GM18909 (cell line): ENCODE measurements at regions not wholly inside any gene's neighbourhood (a gene's known extent, or its start where the extent isn't known, plus 50 kb on each side); places are given as distances from the start of the nearest gene placed in this dataset.
"Not testable (repeated sequence)": the region's sequence is repeated elsewhere in the genome, so short reads cannot be mapped to it uniquely, and the experiment has no call there.

Experiments used
- ATAC-seq: cut with Tn5 transposase; IDR thresholded peaks from one replicate; pipeline ENCODE4 v1.9.1; 2021; ENCODE audit warnings: mild to moderate bottlenecking; ENCODE audit not compliant: unreplicated experiment, poor library complexity

DNA sequence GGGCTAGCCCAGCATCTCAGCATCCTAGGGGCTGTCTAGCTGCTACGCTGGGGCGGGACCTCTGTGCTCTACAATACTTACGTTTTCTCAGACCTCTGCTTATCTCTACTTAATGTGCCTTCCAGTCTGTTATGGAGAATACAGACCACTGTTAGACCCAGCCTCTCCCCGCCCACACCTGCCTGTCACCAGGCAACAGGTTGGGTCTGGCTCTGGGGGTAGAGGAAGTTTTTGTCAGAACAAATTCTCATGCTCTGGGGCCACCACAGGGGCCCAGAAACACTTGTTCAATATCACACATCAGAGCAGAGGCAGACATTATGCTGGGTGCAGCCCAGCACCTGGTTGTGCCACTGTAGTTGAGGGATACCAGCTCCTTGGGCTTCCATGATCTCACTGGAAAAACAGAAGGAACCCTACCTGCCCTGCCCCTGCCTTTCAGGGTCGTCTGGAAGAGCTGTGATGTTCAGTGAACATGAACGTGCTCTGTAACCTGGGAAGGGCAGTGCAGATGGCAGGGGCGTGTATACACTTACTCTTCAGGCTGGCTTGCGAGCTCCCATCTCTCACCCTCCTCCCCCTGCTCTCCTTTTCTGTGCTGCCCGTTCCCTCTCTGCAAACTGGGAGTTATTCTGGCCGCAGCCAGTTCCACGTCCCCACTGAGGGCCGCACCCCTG, 135.2 kb upstream of the PODXL start:
- ATAC-seq = no peak

- ATAC-seq = no peak
Measured at GRCh38 chr7:131690441-131690840, 134.0 kb upstream of the PODXL start.

GRCh38 chr7:131689662-131690234, 133.3 kb upstream of the PODXL start:
- no peak for ATAC-seq

GRCh38 chr7:131688738-131689661, 132.6 kb upstream of the PODXL start:
- ATAC-seq = no peak

DNA sequence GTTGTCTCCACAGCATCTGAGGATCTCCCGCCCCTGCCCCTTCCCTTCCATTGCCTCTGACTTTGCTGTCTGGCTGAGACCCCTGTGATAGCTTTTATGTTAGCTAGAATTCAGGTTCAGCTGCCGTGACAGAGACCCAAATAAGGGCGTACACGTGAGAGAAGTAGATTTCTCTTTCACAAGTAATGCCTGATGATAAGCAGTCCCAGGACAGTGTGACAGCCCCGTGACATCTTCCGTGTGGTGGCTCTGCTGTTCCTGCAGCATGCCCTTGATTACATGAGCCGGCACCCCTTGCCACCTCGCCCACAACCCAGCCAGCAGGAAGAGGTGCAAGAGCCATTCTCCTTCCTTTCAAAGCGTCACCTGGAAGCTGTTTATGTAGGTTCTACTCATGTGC, 130.9 kb upstream of the PODXL start:
- ATAC-seq = no peak

- no peak for ATAC-seq
Measured at GRCh38 chr7:131686833-131687232, 130.4 kb upstream of the PODXL start.

- ATAC-seq = peak; percentile 68
Measured at GRCh38 chr7:131683536-131684125, 127.2 kb upstream of the PODXL start.

DNA sequence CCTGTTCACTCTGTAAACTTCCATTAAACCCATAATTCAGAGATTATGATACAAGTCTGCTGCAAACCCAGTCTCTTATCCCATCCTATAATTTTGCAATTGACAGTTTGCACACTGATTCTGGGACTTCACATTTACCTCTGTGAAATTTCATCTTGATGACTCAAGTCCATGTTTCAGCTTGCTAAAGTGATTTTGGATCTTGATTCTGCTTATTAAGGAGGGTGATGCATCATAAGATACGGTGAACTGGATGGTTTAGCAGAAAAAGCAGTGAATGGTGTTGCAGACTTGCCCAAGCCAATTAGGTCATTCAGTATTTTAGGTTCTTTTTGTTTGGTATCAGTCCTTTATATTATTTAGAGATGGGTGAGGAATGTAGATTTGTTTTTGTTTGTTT, 125.5 kb upstream of the PODXL start:
- no peak for ATAC-seq

DNA sequence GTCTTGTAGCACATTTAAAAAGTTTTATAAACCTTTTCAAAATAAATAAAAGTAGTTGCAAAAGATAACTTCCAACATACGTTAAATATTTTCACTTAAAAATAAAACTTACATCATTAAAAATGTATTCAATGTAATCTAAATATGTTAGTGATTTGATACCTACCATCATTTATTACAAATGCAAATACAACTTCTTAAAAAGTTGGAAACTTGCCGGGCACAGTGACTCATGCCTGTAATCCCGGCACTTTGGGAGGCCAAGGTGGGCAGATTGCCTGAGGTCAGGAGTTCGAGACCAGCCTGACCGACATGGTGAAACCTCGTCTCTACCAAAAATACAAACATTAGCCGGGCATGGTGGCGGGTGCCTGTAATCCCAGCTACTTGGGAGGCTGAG, 122.6 kb upstream of the PODXL start:
- ATAC-seq = not testable (repeated sequence)

DNA sequence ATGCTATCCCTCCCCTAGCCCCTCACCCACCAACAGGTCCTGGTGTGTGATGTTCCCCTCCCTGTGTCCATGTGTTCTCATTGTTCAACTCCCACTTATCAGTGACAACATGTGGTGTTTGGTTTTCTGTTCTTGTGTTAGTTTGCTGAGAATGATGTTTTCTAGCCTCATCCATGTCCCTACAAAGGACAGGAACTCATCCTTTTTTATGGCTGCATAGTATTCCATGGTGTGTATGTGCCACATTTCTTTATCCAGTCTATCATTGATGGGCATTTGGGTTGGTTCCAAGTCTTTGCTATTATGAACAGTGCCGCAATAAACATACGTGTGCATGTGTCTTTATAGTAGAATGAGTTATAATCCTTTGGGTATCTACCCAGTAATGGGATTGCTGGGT, 120.4 kb upstream of the PODXL start:
- ATAC-seq = not testable (repeated sequence)

DNA sequence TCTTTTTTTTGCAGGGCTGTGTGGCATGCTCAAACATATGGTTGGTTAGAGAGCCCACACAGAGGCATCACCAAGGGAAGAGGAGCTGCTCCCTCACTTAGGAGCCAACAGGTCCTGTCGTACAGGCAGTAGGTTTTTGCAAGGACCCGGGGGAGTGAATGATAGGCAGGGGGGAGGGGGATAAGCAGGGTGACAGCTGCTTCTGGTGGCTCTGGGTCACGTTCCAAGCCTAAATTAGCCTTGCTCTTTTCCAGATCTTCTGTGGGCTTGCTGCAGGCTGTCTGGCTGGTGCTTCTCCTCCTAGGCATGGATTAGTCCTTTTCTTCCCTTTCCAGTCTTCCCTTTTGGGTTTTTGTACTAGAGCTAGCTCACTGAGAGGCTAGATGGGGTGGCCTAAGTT, 117.7 kb upstream of the PODXL start:
- no peak for ATAC-seq

- ATAC-seq = no peak
Measured at GRCh38 chr7:131673576-131673975, 117.1 kb upstream of the PODXL start.

DNA sequence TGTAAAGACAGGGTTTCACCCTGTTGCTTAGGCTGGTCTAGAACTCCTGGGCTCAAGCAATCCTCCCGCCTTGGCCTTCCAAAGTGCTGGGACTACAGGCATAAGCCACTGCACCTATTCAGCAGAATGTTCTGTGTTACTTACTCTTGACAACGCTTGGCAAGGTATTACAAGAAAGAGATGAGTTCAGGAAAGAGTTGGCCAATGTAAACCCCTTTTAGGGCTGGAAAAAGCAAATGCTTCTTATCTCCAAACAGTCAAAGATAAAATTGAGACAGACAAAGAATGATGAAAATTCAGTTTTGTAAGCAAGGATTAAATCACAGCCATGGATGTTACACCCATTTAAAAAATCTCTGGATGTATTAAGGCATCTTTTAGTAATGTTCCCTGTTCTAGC, 114.0 kb upstream of the PODXL start:
- ATAC-seq = no peak

GRCh38 chr7:131667699-131668098, 111.3 kb upstream of the PODXL start:
- ATAC-seq = no peak

- ATAC-seq = no peak
Measured at GRCh38 chr7:131665021-131665420, 108.6 kb upstream of the PODXL start.

- no peak for ATAC-seq
Measured at GRCh38 chr7:131664570-131664969, 108.1 kb upstream of the PODXL start.

DNA sequence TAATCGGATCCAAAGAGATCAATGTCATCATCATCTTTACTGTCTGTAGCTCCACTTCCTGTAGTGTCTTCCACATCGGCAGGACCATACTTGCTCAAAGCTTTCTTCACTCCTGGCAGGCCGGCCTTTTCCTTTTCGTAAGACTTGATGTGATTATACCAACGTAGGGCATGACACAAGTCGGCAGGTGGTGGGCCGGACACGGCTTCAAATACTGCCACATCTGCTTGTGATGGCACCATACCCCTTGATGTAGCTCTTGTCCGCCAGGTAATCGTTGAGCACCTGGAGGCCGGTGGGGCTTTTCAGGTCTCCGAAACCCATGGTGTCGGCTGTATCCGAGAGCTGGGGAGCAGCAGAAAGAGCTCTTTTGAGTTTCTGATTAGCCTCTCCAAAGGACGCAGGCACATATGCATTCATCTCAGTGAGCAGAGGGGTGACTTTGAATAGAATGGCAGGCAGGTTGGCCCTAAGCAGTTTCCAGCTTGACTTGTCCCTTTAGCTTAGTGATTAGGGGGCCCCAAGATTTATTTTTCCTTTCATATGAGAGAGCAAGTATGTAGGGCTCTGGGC, 106.0 kb upstream of the PODXL start:
- ATAC-seq = not testable (repeated sequence)

DNA sequence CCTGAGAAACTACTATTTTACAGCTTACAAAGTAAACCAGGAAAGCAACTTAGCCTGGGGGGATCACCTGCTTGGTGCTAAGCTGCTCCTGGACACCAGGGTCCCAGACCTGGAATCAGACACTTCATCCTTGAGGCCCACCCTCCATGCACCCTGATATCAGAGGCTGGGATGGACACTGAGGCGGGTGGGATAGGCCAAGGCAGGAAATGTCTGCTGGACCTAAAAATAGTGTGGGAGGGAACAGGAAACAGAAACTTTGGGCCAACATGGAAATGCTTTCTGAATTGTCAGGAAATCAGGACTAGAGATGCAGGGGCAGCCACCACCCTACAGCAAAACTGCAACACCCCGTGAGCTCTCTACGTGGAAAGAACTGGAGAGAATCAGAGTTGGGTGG, 101.5 kb upstream of the PODXL start:
- no peak for ATAC-seq

GRCh38 chr7:131656980-131657723, 100.7 kb upstream of the PODXL start:
- ATAC-seq = no peak

DNA sequence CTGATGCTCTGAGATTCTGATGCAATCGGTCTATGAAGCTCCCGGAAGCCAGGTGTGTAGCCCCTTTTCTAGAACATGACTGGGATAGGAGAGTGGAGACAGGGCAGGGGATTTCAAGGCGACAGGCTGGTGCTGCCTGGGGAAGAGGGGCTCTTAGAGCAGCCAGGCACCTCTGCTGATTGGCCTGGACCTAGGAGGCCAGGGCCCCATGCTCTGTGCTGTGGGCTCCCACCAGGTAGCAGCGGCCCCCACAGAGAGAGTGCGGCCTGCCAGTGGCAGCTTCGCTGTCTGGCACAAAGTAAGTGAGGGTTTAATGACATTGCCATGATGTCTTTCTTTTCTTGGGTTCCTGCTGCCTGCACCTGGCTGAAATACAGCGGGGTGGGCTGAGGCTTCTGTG, 99.4 kb upstream of the PODXL start:
- ATAC-seq = no peak
